Tibial nerve (tissue), 4 donors: ENCODE measurements at regions not wholly inside any gene's neighbourhood (a gene's known extent, or its start where the extent isn't known, plus 50 kb on each side); places are given as distances from the start of the nearest gene placed in this dataset.

Source experiments
- DNase-seq, 2 donors: peaks; one replicate each; pipeline ENCODE4 v3.0.0-alpha.2; 2019; ENCODE audit warnings: low spot score in 2 of 2
- H3K27ac ChIP-seq, 4 donors: fragments of 200-600 bp; sonication (generic) in 3 of 4; one replicate each; pipeline ENCODE4 v1.5.1; 2017 to 2019; ENCODE audit warnings: mild to moderate bottlenecking in 1 of 4
- H3K27me3 ChIP-seq, 2 donors: fragments of 200-600 bp; sonication (generic) in 1 of 2; one replicate each; pipeline versions ENCODE4 v1.5.1 to v1.6.0; 2017 to 2019
- H3K36me3 ChIP-seq, 3 donors: fragments of 200-600 bp; sonication (generic); one replicate each; pipeline ENCODE4 v1.5.1; 2018 to 2019
- H3K4me1 ChIP-seq, 4 donors: fragments of 200-600 bp; sonication (generic) in 3 of 4; one replicate each; pipeline ENCODE4 v1.5.1; 2017 to 2019
- H3K4me3 ChIP-seq, 4 donors: fragments of 200-600 bp; sonication (generic) in 3 of 4; one replicate each; pipeline ENCODE4 v1.5.1; 2017 to 2019; ENCODE audit warnings: mild to moderate bottlenecking in 1 of 4, moderate library complexity in 1 of 4
- H3K9me3 ChIP-seq, 4 donors: fragments of 200-600 bp; sonication (generic) in 3 of 4; one replicate each; pipeline ENCODE4 v1.5.1; 2017 to 2019
- EP300 ChIP-seq, 2 donors: sonication (generic); formaldehyde crosslinking; IDR thresholded peaks; one replicate each; pipeline ENCODE4 v1.6.1; 2017; ENCODE audit warnings: antibody characterized with exemption in 2 of 2, mild to moderate bottlenecking in 1 of 2
- POLR2A ChIP-seq, 2 donors: fragments of 450-650 bp; IDR thresholded peaks; one replicate each; pipeline ENCODE4 v1.6.1; 2017; ENCODE audit warnings: antibody characterized with exemption in 2 of 2, mild to moderate bottlenecking in 2 of 2, moderate library complexity in 2 of 2
- WGBS, 2 donors: methylation state at CpG; one replicate each; pipeline ENCODE4 v1.1.5; 2018; 5-methylcytosine and 5-hydroxymethylcytosine counted together
- TF ChIP-seq, protein P1 (sequence below), 5 experiments: fragments of 200-600 bp in 3 of 5; fragments of 450-650 bp in 2 of 5; sonication (generic) in 3 of 5; IDR thresholded peaks; one replicate each; pipeline ENCODE4 v1.5.1; 2016 to 2019; ENCODE audit warnings: antibody characterized with exemption in 5 of 5, mild to moderate bottlenecking in 3 of 5, moderate library complexity in 2 of 5

DNA sequence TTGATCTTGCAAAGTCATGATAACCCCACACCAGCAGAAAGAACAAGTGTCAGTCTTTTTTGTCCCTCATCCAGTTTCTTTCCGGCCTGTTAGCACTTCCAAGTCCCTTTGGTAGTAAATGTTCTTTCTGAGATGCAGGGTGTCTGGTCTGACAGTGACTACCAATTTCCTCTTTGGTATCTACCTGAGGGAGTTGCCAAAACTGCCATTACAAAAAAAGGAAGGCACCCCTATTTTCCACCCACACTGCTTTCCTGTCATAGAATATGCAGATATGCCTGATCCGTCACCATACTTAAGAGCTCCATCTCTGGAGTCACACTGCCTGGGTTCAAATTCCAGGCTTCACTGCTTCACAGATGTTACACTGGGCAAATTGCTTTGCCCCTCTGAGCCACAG, 72.4 kb downstream of the ZNF281 start:
- no peak for DNase-seq
- TF ChIP-seq EP300 (IDR thresholded peaks at IDR 0.05) (no peak), POLR2A (IDR thresholded peaks at IDR 0.05) (no peak)
- TF ChIP-seq, protein P1, sequence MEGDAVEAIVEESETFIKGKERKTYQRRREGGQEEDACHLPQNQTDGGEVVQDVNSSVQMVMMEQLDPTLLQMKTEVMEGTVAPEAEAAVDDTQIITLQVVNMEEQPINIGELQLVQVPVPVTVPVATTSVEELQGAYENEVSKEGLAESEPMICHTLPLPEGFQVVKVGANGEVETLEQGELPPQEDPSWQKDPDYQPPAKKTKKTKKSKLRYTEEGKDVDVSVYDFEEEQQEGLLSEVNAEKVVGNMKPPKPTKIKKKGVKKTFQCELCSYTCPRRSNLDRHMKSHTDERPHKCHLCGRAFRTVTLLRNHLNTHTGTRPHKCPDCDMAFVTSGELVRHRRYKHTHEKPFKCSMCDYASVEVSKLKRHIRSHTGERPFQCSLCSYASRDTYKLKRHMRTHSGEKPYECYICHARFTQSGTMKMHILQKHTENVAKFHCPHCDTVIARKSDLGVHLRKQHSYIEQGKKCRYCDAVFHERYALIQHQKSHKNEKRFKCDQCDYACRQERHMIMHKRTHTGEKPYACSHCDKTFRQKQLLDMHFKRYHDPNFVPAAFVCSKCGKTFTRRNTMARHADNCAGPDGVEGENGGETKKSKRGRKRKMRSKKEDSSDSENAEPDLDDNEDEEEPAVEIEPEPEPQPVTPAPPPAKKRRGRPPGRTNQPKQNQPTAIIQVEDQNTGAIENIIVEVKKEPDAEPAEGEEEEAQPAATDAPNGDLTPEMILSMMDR (IDR thresholded peaks at IDR 0.05): no peak
- Histone ChIP-seq H3K27me3 (no peaks in the 10 kb centered on the region), H3K4me1 (no peaks in the 10 kb centered on the region), H3K9me3 (no peaks in the 10 kb centered on the region), H3K27ac (no peak overlapping the region), H3K36me3 (no peaks in the 10 kb centered on the region), H3K4me3 (no peak overlapping the region)
- 79 to 89% methylated on average over 2 of the region's 2 CpGs for WGBS, 2 donors

DNA sequence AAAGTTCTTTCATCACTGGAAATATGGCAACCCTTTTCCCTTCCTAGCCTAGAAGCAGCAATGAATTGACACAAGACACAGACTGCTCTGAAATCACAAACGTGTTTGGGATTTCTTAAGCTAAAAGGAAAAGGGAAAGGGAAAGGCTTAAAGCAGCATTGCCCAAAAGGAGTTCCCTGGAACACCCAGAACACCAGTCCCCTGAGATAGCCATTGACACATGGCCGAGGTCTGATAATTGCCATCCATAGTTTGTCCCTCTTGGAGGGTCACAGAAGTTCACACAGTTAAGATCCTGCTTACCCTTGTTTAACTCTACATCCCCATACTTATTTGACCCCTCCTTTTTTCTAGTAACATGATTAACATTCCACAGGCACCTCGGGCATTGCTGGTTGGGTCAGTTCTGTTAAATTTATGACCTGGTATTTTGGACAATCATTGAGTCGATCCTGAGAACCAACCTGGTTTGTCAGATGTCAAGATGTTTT, 72.9 kb downstream of the ZNF281 start:
- TF ChIP-seq, protein P1 (IDR thresholded peaks at IDR 0.05): no peak
- no peak for TF ChIP-seq POLR2A (IDR thresholded peaks at IDR 0.05)
- TF ChIP-seq EP300 (IDR thresholded peaks at IDR 0.05): no peak
- no peaks in the 10 kb centered on the region for H3K27me3 ChIP-seq
- no peak overlapping the region for H3K4me3 ChIP-seq
- H3K4me1 ChIP-seq: no peaks in the 10 kb centered on the region
- no peak for DNase-seq
- no peaks in the 10 kb centered on the region for H3K9me3 ChIP-seq
- WGBS, 2 donors: 18 to 22% methylated on average over 4 of the region's 4 CpGs
- H3K36me3 ChIP-seq: no peaks in the 10 kb centered on the region
- no peak overlapping the region for H3K27ac ChIP-seq

DNA sequence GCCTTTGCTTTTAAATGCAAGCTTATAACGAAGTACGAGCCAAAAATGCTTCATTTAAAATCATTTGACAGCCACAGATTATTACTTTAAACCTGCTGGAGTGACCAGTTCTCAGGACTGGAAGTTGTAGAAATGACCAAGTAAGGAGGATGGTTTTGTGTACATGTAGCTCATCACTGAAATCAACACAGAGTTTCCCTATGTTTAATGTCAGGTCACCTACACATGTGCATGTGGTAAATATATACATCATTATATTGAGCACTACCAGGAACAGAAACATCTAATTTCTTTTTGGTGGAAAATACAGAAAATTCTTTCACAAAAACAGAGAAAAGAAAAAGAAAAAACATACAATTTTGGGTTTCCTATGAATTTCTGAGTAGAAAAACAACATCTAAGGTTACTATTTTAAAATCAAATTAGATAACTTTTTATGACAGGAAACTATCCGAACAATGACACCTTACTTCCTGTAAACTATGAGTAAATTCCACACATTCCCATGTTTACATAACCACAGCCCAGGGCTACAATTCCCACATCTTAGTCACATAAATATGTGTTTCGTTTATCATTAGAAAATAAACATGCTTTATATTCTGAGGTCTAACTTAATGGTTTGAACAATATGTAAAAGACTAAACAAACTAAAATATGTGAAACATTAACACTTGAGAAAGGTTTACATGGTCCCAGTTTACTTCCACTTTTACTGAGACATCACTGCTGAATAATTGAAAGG, 73.6 kb downstream of the ZNF281 start:
- no peak for DNase-seq
- H3K27ac ChIP-seq: no peak overlapping the region
- no peak overlapping the region for H3K4me3 ChIP-seq
- no peaks in the 10 kb centered on the region for H3K27me3 ChIP-seq
- H3K4me1 ChIP-seq: no peaks in the 10 kb centered on the region
- no peaks in the 10 kb centered on the region for H3K36me3 ChIP-seq
- no peaks in the 10 kb centered on the region for H3K9me3 ChIP-seq
- WGBS, 2 donors: 61 to 74% methylated on average over 4 of the region's 4 CpGs
- TF ChIP-seq EP300 (IDR thresholded peaks at IDR 0.05) (no peak), POLR2A (IDR thresholded peaks at IDR 0.05) (no peak)
- TF ChIP-seq, protein P1 (IDR thresholded peaks at IDR 0.05): no peak

DNA sequence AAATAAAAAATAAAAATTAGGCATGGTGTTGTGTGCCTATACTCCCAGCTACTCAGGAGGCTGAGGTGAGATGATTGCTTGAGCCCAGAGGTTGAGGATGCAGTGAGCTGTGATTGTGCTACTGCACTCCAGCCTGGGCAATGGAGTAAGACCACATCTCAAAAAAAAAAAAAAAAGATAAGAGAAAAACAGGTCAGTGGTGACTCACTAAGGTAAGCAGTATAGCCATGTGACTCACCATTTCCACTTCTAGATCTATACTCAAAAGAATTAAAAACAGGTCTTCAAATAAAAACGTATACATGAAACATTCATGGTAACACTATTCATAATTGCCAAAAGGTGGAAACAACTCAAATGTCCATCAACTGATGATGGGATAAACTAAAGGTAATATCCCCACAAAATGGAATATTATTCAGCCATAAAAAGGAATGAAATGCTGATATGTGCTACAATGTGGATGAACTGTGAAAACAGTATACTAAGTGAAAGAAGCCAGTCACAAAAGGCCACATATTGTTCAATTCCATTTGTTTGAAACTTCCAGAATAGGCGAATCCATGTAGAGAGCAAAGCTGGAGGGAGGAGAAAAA, 75.1 kb downstream of the ZNF281 start:
- no peaks in the 10 kb centered on the region for H3K9me3 ChIP-seq
- no peaks in the 10 kb centered on the region for H3K27me3 ChIP-seq
- TF ChIP-seq EP300 (IDR thresholded peaks at IDR 0.05) (no peak), POLR2A (IDR thresholded peaks at IDR 0.05) (no peak)
- TF ChIP-seq, protein P1 (IDR thresholded peaks at IDR 0.05): no peak
- 95 to 96% methylated on average over 2 of the region's 2 CpGs for WGBS, 2 donors
- DNase-seq: no peak
- no peaks in the 10 kb centered on the region for H3K4me1 ChIP-seq
- H3K4me3 ChIP-seq: no peak overlapping the region
- no peak overlapping the region for H3K27ac ChIP-seq
- H3K36me3 ChIP-seq: no peaks in the 10 kb centered on the region

GRCh38 chr1:200333329-200333728, 76.5 kb downstream of the ZNF281 start:
- Histone ChIP-seq H3K4me3 (no peak overlapping the region), H3K36me3 (no peaks in the 10 kb centered on the region), H3K27ac (no peak overlapping the region), H3K9me3 (no peaks in the 10 kb centered on the region), H3K4me1 (no peaks in the 10 kb centered on the region), H3K27me3 (no peaks in the 10 kb centered on the region)
- no peak for TF ChIP-seq POLR2A (IDR thresholded peaks at IDR 0.05)
- no peak for TF ChIP-seq EP300 (IDR thresholded peaks at IDR 0.05)
- TF ChIP-seq, protein P1 (IDR thresholded peaks at IDR 0.05): no peak
- DNase-seq: no peak
- 95% methylated on average over 7 of the region's 7 CpGs for WGBS, 2 donors
